BE2C (cell line): ENCODE measurements at regions not wholly inside any gene's neighbourhood (a gene's known extent, or its start where the extent isn't known, plus 50 kb on each side); places are given as distances from the start of the nearest gene placed in this dataset.
"Not testable (repeated sequence)": the region's sequence is repeated elsewhere in the genome, so short reads cannot be mapped to it uniquely, and the experiment has no call there.

ENCODE experiments used
- DNase-seq: peaks from one replicate; pipeline ENCODE4 v3.0.0-alpha.2; 2020
- H3K27me3 ChIP-seq: fragments of 250-450 bp; sonication (Bioruptor Pico); 2 replicates; pipeline ENCODE4 v1.5.1; 2020; ENCODE audit warnings: mild to moderate bottlenecking
- H3K36me3 ChIP-seq: fragments of 250-450 bp; sonication (Bioruptor Pico); 2 replicates; pipeline ENCODE4 v1.5.1; 2020; ENCODE audit warnings: mild to moderate bottlenecking
- H3K4me1 ChIP-seq: fragments of 250-450 bp; sonication (Bioruptor Pico); 2 replicates; pipeline ENCODE4 v1.5.1; 2020
- H3K4me3 ChIP-seq: 2 replicates; pipeline ENCODE4 v1.5.1; 2011; ENCODE audit warnings: low read depth, low read length
- H3K9me3 ChIP-seq: fragments of 250-450 bp; sonication (Bioruptor Pico); 2 replicates; pipeline ENCODE4 v1.5.1; 2020
- CTCF ChIP-seq: IDR thresholded peaks from 2 replicates; pipeline ENCODE4 v1.5.1; 2012; ENCODE audit warnings: mild to moderate bottlenecking, low read depth, low read length

- no peaks in the 10 kb centered on the region for H3K36me3 ChIP-seq
Observed at GRCh38 chr14:105641075-105641937, 114.9 kb downstream of the TMEM121 start.

GRCh38 chr14:105641951-105642350, 115.6 kb downstream of the TMEM121 start:
- H3K27me3 ChIP-seq, H3K36me3 ChIP-seq, H3K4me1 ChIP-seq, H3K9me3 ChIP-seq, DNase-seq, H3K4me3 ChIP-seq: not testable (repeated sequence)

More at GRCh38 chr14:105641075-105641937, 114.9 kb downstream of the TMEM121 start:
- no peaks in the 10 kb centered on the region for H3K9me3 ChIP-seq
- DNase-seq: no peak
- H3K4me3 ChIP-seq: no peak overlapping the region
- no peaks in the 10 kb centered on the region for H3K27me3 ChIP-seq
- TF ChIP-seq CTCF: no peak
- H3K4me1 ChIP-seq: no peaks in the 10 kb centered on the region

- H3K27me3 ChIP-seq, H3K4me1 ChIP-seq, H3K9me3 ChIP-seq, DNase-seq, H3K4me3 ChIP-seq, H3K36me3 ChIP-seq: not testable (repeated sequence)
Observed at GRCh38 chr14:105642486-105642885, 116.1 kb downstream of the TMEM121 start.

GRCh38 chr14:105643406-105644052, 117.1 kb downstream of the TMEM121 start:
- not testable (repeated sequence) for H3K4me3 ChIP-seq, H3K4me1 ChIP-seq, H3K27me3 ChIP-seq, DNase-seq, H3K36me3 ChIP-seq, H3K9me3 ChIP-seq

- not testable (repeated sequence) for H3K36me3 ChIP-seq, H3K9me3 ChIP-seq, H3K4me3 ChIP-seq, H3K27me3 ChIP-seq, DNase-seq, H3K4me1 ChIP-seq
Observed at GRCh38 chr14:105644053-105644435, 117.7 kb downstream of the TMEM121 start.

GRCh38 chr14:105644457-105644856, 118.1 kb downstream of the TMEM121 start:
- H3K4me1 ChIP-seq, H3K36me3 ChIP-seq, H3K9me3 ChIP-seq, H3K27me3 ChIP-seq, H3K4me3 ChIP-seq, DNase-seq: not testable (repeated sequence)

GRCh38 chr14:105644891-105645290, 118.5 kb downstream of the TMEM121 start:
- H3K36me3 ChIP-seq, H3K4me1 ChIP-seq, H3K9me3 ChIP-seq, H3K27me3 ChIP-seq, H3K4me3 ChIP-seq, DNase-seq: not testable (repeated sequence)

- not testable (repeated sequence) for H3K36me3 ChIP-seq, DNase-seq, H3K27me3 ChIP-seq, H3K9me3 ChIP-seq, H3K4me1 ChIP-seq, H3K4me3 ChIP-seq
Observed at GRCh38 chr14:105645389-105645788, 119.0 kb downstream of the TMEM121 start.

- DNase-seq: no peak
- Histone ChIP-seq H3K4me3 (no peak overlapping the region), H3K4me1 (no peaks in the 10 kb centered on the region), H3K27me3 (no peaks in the 10 kb centered on the region), H3K36me3 (no peaks in the 10 kb centered on the region), H3K9me3 (no peaks in the 10 kb centered on the region)
- TF ChIP-seq CTCF: no peak
Observed at GRCh38 chr14:105646175-105646574, 119.8 kb downstream of the TMEM121 start.

- H3K36me3 ChIP-seq, H3K4me3 ChIP-seq, DNase-seq, H3K27me3 ChIP-seq, H3K4me1 ChIP-seq, H3K9me3 ChIP-seq: not testable (repeated sequence)
Observed at GRCh38 chr14:105646711-105647281, 120.4 kb downstream of the TMEM121 start.

GRCh38 chr14:105647426-105647783, 121.0 kb downstream of the TMEM121 start:
- not testable (repeated sequence) for H3K4me1 ChIP-seq, DNase-seq, H3K9me3 ChIP-seq, H3K36me3 ChIP-seq, H3K27me3 ChIP-seq, H3K4me3 ChIP-seq
